ENCODE measurements at regions not wholly inside any gene's neighbourhood (a gene's known extent, or its start where the extent isn't known, plus 50 kb on each side); places are given as distances from the start of the nearest gene placed in this dataset.

- TF ChIP-seq CTCF (IDR thresholded peaks at IDR 0.05) (no peak), EZH2 (IDR thresholded peaks at IDR 0.05; ENCODE audit: borderline replicate concordance, insufficient read depth, low read depth, low read length, poor library complexity, severe bottlenecking) (no peak)
Measured at GRCh38 chr7:131148708-131149428, 178.8 kb upstream of the MKLN1 start.

Measured in B cell (primary cell).